Naive thymus-derived CD4-positive, alpha-beta T cell (primary cell): ENCODE measurements at regions not wholly inside any gene's neighbourhood (a gene's known extent, or its start where the extent isn't known, plus 50 kb on each side); places are given as distances from the start of the nearest gene placed in this dataset.

Experiments
- ATAC-seq: fragments of 150-1000 bp; cut with Tn5 transposase; 2 replicates; pipeline ENCODE4 v1.10.0; 2021; ENCODE audit warnings: mild to moderate bottlenecking, moderate library complexity
- CTCF ChIA-PET: fragments of 350-600 bp; sonication (Branson Sonifier 250); formaldehyde crosslinking; loops from one replicate; lab custom pipeline; 2021; ENCODE audit warnings: antibody characterized with exemption; lab: Charles Lee
- POLR2A ChIA-PET: fragments of 350-600 bp; sonication (Branson Sonifier 250); formaldehyde crosslinking; loops from one replicate; lab custom pipeline; 2021; ENCODE audit warnings: antibody characterized with exemption, inconsistent platforms; lab: Charles Lee
- DNase-seq, 9 donors: peaks; one replicate each; pipeline versions ENCODE4 v3.0.0 to v3.0.0-alpha.2; 2020 to 2022; ENCODE audit warnings: mixed read lengths in 1 of 9
- H3K27ac ChIP-seq: one replicate; pipeline ENCODE4 v1.7.0; 2013; ENCODE audit warnings: mild to moderate bottlenecking, low read depth, low read length, moderate library complexity
- H3K27me3 ChIP-seq, 2 donors: one replicate each; pipeline ENCODE4 v1.7.0; 2013; ENCODE audit warnings: low read length in 2 of 2, mild to moderate bottlenecking in 2 of 2, moderate library complexity in 2 of 2; ENCODE audit not compliant: control insufficient read depth in 2 of 2, insufficient read depth in 2 of 2
- H3K36me3 ChIP-seq, 3 experiments: 1 replicate in 2 of 3; 2 replicates in 1 of 3; pipeline ENCODE4 v1.7.0; 2013; ENCODE audit warnings: low read length in 3 of 3, mild to moderate bottlenecking in 3 of 3, moderate library complexity in 1 of 3; ENCODE audit not compliant: insufficient read depth in 3 of 3, control insufficient read depth in 2 of 3
- H3K4me1 ChIP-seq, 2 donors: one replicate each; pipeline ENCODE4 v1.7.0; 2013; ENCODE audit warnings: low read length in 2 of 2, mild to moderate bottlenecking in 2 of 2, moderate library complexity in 1 of 2; ENCODE audit not compliant: control insufficient read depth in 2 of 2, insufficient read depth in 2 of 2
- H3K4me3 ChIP-seq: 2 replicates; pipeline ENCODE4 v1.7.0; 2013; ENCODE audit warnings: mild to moderate bottlenecking, low read length
- H3K9me3 ChIP-seq, 3 experiments: 1 replicate in 2 of 3; 2 replicates in 1 of 3; pipeline ENCODE4 v1.7.0; 2013; ENCODE audit warnings: low read length in 3 of 3; ENCODE audit not compliant: control insufficient read depth in 2 of 3
- H3K27ac Mint-ChIP-seq, 9 donors: one replicate each; pipeline ENCODE4 v1.8.0; 2020 to 2022; ENCODE audit warnings: mixed read lengths in 9 of 9, mild to moderate bottlenecking in 8 of 9, moderate library complexity in 5 of 9, inconsistent platforms in 2 of 9
- H3K27me3 Mint-ChIP-seq, 5 donors: one replicate each; pipeline ENCODE4 v1.8.0; 2021 to 2022; ENCODE audit warnings: mixed read lengths in 5 of 5, mild to moderate bottlenecking in 1 of 5
- H3K36me3 Mint-ChIP-seq, 5 donors: one replicate each; pipeline ENCODE4 v1.8.0; 2020 to 2022; ENCODE audit warnings: mixed read lengths in 5 of 5, mild to moderate bottlenecking in 3 of 5, inconsistent platforms in 1 of 5
- H3K4me1 Mint-ChIP-seq, 7 donors: one replicate each; pipeline ENCODE4 v1.8.0; 2020 to 2022; ENCODE audit warnings: mixed read lengths in 7 of 7, mild to moderate bottlenecking in 3 of 7, inconsistent platforms in 1 of 7
- H3K4me3 Mint-ChIP-seq, 10 donors: one replicate each; pipeline ENCODE4 v1.8.0; 2020 to 2022; ENCODE audit warnings: mild to moderate bottlenecking in 10 of 10, mixed read lengths in 10 of 10, moderate library complexity in 6 of 10, inconsistent platforms in 2 of 10
- H3K9me3 Mint-ChIP-seq, 11 donors: one replicate each; pipeline ENCODE4 v1.8.0; 2020 to 2022; ENCODE audit warnings: mixed read lengths in 11 of 11, mild to moderate bottlenecking in 4 of 11, inconsistent platforms in 1 of 11, moderate library complexity in 1 of 11
- intact Hi-C, 2 donors: fragments of 100-400 bp; cut with micrococcal nuclease; formaldehyde crosslinking; loops; one replicate each; pipeline ENCODE4 v1.15.1; 2023

DNA sequence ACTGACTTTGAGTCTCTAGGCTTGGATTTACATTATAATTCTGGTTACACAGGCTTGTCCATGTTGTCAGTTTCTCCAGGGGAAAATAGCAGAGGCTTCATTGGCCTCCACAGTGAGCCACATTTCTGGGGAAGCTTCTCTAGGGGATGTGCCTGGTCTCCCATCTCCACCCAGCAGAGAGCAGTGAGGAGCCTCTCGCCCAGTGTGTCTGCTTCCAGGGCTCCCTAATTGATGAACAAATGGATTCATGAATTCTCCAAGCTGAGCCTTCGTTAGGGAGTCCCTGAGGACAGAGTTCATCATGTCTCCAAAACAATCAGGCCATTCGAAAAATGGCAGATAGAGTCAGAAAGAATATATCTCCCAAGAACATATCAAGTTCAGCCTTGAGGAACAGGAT is 162.4 kb upstream of the TOX3 start:
- DNase-seq = no peak
- Mint-ChIP-seq H3K4me3 (no peak overlapping the region), H3K27ac (no peak overlapping the region), H3K36me3 (no peaks in the 10 kb centered on the region), H3K9me3 (peaks cover 0 to 14% (median 3%) of the 10 kb centered on the region in 11 donors), H3K4me1 (no peaks in the 10 kb centered on the region), H3K27me3 (peaks cover 0 to 8% (median 0%) of the 10 kb centered on the region in 5 donors)
- H3K9me3 ChIP-seq = no peaks in the 10 kb centered on the region
- POLR2A ChIA-PET = no interaction called here
- intact Hi-C loops = no loop called here
- H3K27ac ChIP-seq = no peak overlapping the region
- no peaks in the 10 kb centered on the region for H3K36me3 ChIP-seq
- CTCF ChIA-PET = no interaction called here
- ATAC-seq = no peak
- no peaks in the 10 kb centered on the region for H3K4me1 ChIP-seq
- no peak overlapping the region for H3K4me3 ChIP-seq
- no peaks in the 10 kb centered on the region for H3K27me3 ChIP-seq

DNA sequence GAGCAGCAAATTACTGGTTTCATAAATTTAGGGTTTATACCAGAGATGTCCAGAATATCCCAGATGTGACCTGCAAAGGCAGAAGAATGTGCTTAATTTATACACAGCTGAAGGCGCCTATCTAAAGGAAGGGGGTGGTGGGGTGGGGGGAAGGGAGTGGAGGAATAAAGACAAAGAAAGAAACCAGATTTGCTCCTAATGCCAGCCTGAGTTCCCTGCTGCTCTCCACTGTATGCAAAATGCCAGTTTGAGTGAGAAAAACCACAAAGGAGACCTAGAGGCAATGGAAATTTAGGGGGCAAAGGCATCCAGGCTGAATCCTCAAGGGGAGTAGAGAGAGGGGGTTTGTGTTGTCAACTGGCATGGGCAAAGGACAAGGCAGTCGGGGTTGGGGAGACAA is 161.5 kb upstream of the TOX3 start:
- intact Hi-C loops = no loop called here
- ATAC-seq (no peak), DNase-seq (no peak)
- H3K9me3 Mint-ChIP-seq = peaks cover 0 to 14% (median 3%) of the 10 kb centered on the region in 11 donors
- Histone ChIP-seq H3K27ac (no peak overlapping the region), H3K27me3 (no peaks in the 10 kb centered on the region), H3K9me3 (no peaks in the 10 kb centered on the region), H3K36me3 (no peaks in the 10 kb centered on the region), H3K4me1 (no peaks in the 10 kb centered on the region), H3K4me3 (no peak overlapping the region)
- POLR2A ChIA-PET = no interaction called here
- no peak overlapping the region for H3K27ac Mint-ChIP-seq
- H3K36me3 Mint-ChIP-seq = no peaks in the 10 kb centered on the region
- CTCF ChIA-PET = no interaction called here
- no peaks in the 10 kb centered on the region for H3K4me1 Mint-ChIP-seq
- H3K27me3 Mint-ChIP-seq = peaks cover 0 to 8% (median 0%) of the 10 kb centered on the region in 5 donors
- H3K4me3 Mint-ChIP-seq = no peak overlapping the region

DNA sequence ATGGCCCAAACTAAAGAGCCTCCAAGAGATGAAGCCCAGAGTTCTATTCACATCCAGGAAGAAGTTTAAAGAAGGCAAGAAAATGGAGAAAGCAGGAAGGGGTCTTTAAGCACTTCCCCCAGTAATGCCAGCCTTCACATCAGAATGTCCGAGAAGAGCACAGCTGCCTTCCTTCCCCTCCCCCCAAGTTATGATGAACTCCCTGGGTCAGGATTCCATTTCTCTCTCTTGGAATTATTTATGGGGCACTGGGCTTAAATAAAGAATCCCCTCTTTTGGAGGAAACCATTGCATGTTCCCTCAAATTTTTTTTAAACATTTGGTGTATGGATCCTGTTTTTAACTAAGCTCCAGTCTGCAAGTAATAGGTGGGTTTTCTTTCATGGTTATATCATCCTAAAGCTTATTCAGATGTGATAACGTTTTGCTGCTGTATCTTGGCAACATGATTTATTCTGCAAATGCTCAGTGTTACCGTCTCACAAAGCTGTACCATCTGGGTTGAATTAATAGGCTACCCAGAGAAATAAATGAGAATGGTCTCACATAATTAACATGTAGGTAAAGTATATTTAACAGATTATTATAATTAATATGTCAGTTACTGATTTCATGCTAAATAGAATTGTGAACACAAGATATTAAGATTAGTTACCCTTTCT is 160.9 kb upstream of the TOX3 start:
- H3K4me1 Mint-ChIP-seq = no peaks in the 10 kb centered on the region
- CTCF ChIA-PET = no interaction called here
- no peak overlapping the region for H3K27ac ChIP-seq
- no peak overlapping the region for H3K4me3 Mint-ChIP-seq
- H3K4me1 ChIP-seq = no peaks in the 10 kb centered on the region
- H3K9me3 Mint-ChIP-seq = peaks cover 0 to 17% (median 3%) of the 10 kb centered on the region in 11 donors
- no peak overlapping the region for H3K27ac Mint-ChIP-seq
- H3K27me3 Mint-ChIP-seq = peaks cover 0 to 8% (median 0%) of the 10 kb centered on the region in 5 donors
- H3K36me3 ChIP-seq = no peaks in the 10 kb centered on the region
- DNase-seq = no peak
- no peaks in the 10 kb centered on the region for H3K9me3 ChIP-seq
- no peak overlapping the region for H3K4me3 ChIP-seq
- intact Hi-C loops = no loop called here
- no peak for ATAC-seq
- no peaks in the 10 kb centered on the region for H3K27me3 ChIP-seq
- POLR2A ChIA-PET = no interaction called here
- no peaks in the 10 kb centered on the region for H3K36me3 Mint-ChIP-seq

DNA sequence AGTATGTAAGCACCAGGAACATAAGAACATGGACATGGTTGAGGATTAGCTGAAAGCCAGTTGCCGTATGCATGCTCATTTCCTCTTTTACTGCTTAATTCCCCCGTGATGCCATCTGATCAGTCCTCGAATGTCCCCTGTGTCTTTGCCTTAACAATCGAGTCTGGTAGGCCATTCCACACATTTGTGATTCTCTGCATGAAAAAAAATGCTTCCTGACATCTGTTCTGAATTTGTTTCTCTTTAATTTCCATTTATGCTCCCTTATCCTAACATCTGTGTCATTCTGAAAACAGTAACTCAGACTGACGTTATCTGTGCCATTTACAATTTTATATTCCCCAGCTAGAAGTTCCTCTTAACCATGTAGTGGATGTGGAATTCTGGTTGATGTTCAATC is 158.2 kb upstream of the TOX3 start:
- DNase-seq (no peak), ATAC-seq (no peak)
- CTCF ChIA-PET = no interaction called here
- no peaks in the 10 kb centered on the region for H3K4me1 Mint-ChIP-seq
- H3K36me3 Mint-ChIP-seq = no peaks in the 10 kb centered on the region
- H3K36me3 ChIP-seq = no peaks in the 10 kb centered on the region
- intact Hi-C loops = no loop called here
- H3K9me3 ChIP-seq = no peaks in the 10 kb centered on the region
- POLR2A ChIA-PET = no interaction called here
- H3K27ac ChIP-seq = no peak overlapping the region
- no peak overlapping the region for H3K27ac Mint-ChIP-seq
- H3K4me3 ChIP-seq = no peak overlapping the region
- peaks cover 0 to 8% (median 0%) of the 10 kb centered on the region in 5 donors for H3K27me3 Mint-ChIP-seq
- H3K9me3 Mint-ChIP-seq = peaks cover 0 to 13% (median 4%) of the 10 kb centered on the region in 11 donors
- no peaks in the 10 kb centered on the region for H3K27me3 ChIP-seq
- no peaks in the 10 kb centered on the region for H3K4me1 ChIP-seq
- H3K4me3 Mint-ChIP-seq = no peak overlapping the region

DNA sequence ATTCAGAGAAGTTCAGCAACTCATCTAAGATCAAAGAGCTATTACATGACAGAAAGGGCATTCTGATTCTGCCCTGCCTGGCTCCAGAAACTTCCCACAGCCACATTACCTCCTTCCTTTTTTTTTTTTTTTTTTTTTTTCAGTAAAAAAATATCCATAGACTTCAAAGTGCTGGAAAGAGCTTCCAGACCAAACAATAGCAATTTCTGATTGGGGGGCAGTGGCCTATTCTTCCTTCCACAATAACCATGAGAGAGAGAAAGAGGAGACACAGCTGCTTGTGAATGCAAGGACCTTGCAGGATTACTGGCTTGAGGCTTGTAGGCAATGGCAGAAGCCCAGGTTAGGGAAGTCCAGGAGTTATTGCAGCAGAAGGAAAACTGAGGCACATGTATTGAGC is 151.0 kb upstream of the TOX3 start:
- no peak overlapping the region for H3K27ac ChIP-seq
- H3K27me3 Mint-ChIP-seq = no peaks in the 10 kb centered on the region
- no peak overlapping the region for H3K27ac Mint-ChIP-seq
- POLR2A ChIA-PET = no interaction called here
- H3K9me3 Mint-ChIP-seq = peaks cover 10 to 35% (median 16%) of the 10 kb centered on the region in 11 donors
- H3K36me3 ChIP-seq = no peaks in the 10 kb centered on the region
- no peak overlapping the region for H3K4me3 Mint-ChIP-seq
- H3K4me3 ChIP-seq = no peak overlapping the region
- intact Hi-C loops = no loop called here
- ATAC-seq (no peak), DNase-seq (no peak)
- H3K36me3 Mint-ChIP-seq = no peaks in the 10 kb centered on the region
- no peaks in the 10 kb centered on the region for H3K4me1 ChIP-seq
- CTCF ChIA-PET = no interaction called here
- H3K27me3 ChIP-seq = no peaks in the 10 kb centered on the region
- H3K4me1 Mint-ChIP-seq = no peaks in the 10 kb centered on the region
- no peaks in the 10 kb centered on the region for H3K9me3 ChIP-seq

DNA sequence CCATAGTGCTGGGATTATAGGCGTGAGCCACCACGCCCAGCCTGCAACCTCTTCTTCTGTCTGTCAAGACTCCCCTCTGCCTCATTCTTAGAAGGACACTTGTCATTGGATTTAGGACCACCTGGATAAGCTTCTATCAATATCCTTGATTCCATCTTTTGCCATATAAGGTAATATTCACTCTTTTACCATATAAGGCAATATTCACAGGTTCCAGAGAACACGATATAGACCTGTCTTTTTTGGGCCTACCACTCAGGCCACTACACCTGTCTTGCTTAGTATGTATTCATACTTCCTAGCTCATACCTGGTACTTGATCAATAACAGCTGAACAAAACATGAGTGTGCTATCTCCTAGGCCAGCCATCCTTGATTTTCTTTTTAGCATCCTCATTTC is 149.2 kb upstream of the TOX3 start:
- ATAC-seq (no peak), DNase-seq (no peak)
- POLR2A ChIA-PET = interaction anchor here (0.7 kb wide), 1 partner anchor 118 kb away, joined by 4 read pairs; no protein-coding TSS in a partner anchor
- intact Hi-C loops = no loop called here
- Mint-ChIP-seq H3K27me3 (no peaks in the 10 kb centered on the region), H3K4me3 (no peak overlapping the region), H3K9me3 (peaks cover 10 to 48% (median 21%) of the 10 kb centered on the region in 11 donors), H3K4me1 (no peaks in the 10 kb centered on the region), H3K36me3 (no peaks in the 10 kb centered on the region), H3K27ac (no peak overlapping the region)
- Histone ChIP-seq H3K27ac (no peak overlapping the region), H3K4me1 (no peaks in the 10 kb centered on the region), H3K4me3 (no peak overlapping the region), H3K27me3 (no peaks in the 10 kb centered on the region), H3K9me3 (peaks cover 0 to 7% (median 0%) of the 10 kb centered on the region in 3 experiments), H3K36me3 (no peaks in the 10 kb centered on the region)
- CTCF ChIA-PET = no interaction called here

DNA sequence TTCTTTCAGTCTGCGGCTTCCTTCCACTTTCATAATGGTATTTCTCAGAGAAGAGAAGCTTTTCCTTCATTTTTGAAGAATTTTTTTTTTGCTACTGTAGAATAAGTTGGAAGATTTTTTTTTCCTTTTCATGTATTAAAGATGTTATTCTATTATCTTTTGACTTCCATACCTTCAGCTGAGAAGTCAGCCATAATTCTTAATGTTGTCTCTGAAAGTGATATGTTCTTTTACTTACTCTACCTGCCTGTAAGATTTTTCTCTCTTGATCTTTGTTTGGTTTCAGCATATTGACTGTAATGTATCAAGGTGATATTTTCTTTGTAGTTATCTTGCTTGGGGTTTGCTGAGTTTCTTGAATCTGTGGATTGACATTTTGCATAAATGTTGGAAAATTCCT is 143.5 kb upstream of the TOX3 start:
- H3K4me3 Mint-ChIP-seq = no peak overlapping the region
- DNase-seq = no peak
- Histone ChIP-seq H3K27me3 (no peaks in the 10 kb centered on the region), H3K4me3 (no peak overlapping the region), H3K36me3 (no peaks in the 10 kb centered on the region), H3K4me1 (no peaks in the 10 kb centered on the region), H3K9me3 (peaks cover 0 to 13% (median 0%) of the 10 kb centered on the region in 3 experiments), H3K27ac (no peak overlapping the region)
- no peak overlapping the region for H3K27ac Mint-ChIP-seq
- ChIA-PET POLR2A (no interaction called here), CTCF (no interaction called here)
- intact Hi-C loops = no loop called here
- H3K9me3 Mint-ChIP-seq = peaks cover 8 to 47% (median 26%) of the 10 kb centered on the region in 11 donors
- H3K36me3 Mint-ChIP-seq = no peaks in the 10 kb centered on the region
- H3K4me1 Mint-ChIP-seq = no peaks in the 10 kb centered on the region
- no peaks in the 10 kb centered on the region for H3K27me3 Mint-ChIP-seq
- no peak for ATAC-seq
